DMS53 treated with DMSO at 0.1 percent for 48 hours (cell line): ENCODE measurements at regions not wholly inside any gene's neighbourhood (a gene's known extent, or its start where the extent isn't known, plus 50 kb on each side); places are given as distances from the start of the nearest gene placed in this dataset.
"Not testable (repeated sequence)": the region's sequence is repeated elsewhere in the genome, so short reads cannot be mapped to it uniquely, and the experiment has no call there.

ENCODE experiments used
- DNase-seq: peaks from one replicate; lab custom pipeline; 2025; ENCODE audit not compliant: unreplicated experiment; lab: John Stamatoyannopoulos, UW

DNA sequence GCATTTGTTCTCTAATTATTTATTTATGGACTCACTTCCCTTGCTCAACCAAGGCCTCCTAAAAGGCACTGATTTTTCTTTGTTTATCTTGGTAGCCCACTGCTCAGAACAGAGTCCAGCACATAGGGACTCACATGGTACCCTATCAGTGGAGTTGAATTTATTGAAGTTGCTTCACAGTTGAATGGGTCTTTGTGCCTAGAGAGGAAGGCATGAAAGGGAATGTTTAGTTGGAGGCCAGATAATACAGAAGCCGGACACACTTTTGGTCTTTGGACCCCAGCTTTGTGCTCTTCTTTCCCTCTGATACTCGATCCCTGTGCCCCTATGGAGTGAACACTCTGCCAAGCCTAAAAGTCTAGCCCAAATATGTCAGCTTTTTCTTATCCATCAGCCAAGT is 429.0 kb downstream of the PRDM2 start:
- DNase-seq: no peak

DNA sequence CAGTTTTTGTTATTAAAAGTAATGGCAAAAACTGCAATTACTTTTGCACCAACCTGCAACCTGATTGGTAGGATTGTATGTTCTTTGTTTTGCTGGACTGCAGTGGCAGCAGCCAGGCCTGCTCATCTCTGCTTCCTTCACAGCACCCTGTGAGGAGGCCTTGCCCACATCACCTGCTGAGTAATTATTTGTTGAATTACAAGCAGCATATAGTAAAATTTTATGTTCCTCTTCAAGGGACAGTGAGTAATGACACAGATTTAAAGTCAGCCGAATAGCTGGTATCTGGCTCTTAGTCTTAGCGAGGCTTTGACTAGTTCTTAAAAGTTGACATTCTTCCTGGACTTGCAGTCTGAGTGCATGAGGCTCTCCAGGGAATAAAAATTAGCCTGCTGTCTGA is 435.1 kb downstream of the PRDM2 start:
- DNase-seq: no peak

DNA sequence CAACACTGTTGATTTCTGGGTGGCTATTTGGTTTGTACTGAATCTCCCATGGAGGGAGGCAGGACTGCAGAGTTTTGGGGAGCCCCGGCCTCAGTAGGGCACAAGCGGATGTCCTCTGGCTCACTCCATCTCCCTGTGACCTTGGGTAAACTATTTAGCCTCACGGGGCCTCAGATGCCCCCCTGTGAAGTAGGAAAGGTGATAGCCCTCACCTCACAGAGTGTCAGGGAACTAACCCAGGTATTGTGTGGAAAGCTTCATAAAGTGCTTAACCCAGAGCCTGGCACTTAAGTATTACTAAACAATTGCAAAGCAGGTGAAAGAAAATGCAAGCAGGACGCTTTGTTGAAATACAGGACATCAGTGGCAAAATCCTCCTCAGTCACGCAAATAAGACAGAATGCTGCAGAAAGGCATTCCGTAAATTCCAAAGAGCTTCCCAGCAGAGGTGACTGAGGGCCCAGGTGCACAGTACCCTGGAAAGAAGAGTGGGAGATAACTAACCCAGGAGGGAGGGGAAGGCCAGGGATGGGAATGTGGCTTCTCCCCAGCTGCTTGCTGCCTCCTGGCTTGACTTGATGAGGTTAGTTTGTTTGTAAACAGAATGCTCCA is 436.3 kb downstream of the PRDM2 start:
- DNase-seq: no peak

DNA sequence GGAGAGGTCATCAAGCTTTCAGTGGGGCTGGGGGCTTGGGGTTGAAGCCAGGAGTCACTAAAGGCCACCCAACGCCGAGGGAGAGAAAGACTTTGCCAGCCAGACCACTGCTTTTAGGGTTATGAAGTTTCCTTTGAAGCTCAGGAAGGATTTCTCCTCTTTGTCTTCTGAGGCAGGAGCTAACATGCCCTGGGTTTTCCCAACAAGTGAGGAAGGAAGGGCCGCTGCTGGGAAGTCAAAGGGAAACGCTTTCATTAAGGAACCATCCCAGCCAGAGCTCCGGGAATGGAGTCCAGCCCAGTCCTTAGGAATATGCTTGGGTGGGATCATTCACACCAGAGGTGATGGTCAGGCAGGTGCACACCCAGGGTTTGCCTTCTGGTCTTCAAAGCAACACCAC is 436.9 kb downstream of the PRDM2 start:
- no peak for DNase-seq

DNA sequence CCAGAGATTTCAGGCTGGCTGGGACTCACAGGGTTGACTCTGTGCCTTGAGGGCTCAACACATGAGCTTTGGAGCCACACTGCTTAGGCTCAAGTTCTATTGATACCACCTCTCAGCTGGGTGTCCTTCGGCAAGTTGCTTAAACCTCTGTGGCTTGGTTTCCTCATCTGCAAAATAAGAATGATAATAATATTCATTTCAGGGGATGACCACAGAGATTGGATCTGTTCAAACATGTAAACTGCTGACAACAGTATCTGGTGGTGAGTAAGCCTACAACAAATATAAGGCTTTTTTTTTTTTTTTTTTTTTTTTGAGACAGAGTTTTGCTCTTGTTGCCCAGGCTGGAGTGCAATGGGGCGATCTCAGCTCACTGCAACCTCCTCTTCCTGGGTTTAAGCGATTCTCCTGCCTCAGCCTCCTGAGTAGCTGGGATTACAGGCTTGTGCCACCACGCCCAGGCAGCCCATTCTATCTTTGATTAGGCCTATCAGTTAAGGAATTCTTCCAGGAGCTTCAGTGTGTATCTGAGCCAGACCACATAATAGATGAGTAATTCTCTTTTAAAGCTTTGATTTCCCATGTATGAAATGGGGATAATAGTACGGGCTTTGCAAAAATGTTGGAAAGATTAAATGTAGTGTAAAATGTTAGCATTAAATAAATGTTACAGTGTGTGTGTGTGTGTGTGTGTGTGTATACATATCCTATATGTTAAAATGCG is 437.6 kb downstream of the PRDM2 start:
- DNase-seq: no peak

DNA sequence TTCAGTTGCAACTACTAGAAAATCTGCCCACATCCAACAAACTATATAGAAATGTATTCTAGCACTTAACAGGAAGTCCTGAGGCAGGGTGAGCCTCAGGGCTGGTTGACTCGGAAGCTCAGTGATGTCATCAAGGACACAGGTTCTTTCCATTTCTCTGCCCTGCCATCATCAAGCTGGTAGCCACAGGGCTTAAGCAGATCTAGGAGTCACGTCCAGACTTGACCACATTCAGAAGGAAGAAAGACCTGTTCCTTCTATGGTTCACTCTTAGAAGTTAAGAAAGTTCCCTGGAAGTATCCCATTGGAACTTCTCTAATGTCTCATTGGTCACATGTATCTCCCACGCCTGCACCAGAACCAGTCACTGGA is 438.1 kb downstream of the PRDM2 start:
- no peak for DNase-seq

DNA sequence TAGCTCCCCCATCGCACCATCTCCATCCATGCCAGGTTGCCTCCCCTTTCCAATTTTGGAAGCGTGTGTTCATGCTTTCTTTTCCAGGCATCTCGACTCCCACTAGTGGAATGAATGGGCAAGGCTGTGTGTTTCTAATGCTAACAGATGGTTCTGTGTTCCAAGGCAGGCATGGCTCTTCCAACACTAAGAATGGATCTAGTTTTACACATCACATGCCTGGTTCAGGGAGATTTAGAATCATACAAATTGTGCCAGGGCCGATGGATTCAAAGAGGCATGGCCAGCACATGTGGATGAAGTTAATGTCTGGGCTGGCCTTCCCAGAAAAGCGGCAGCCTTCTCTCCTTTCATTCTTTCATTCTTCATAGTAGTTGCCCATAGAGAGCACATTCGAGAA is 438.7 kb downstream of the PRDM2 start:
- DNase-seq: no peak

DNA sequence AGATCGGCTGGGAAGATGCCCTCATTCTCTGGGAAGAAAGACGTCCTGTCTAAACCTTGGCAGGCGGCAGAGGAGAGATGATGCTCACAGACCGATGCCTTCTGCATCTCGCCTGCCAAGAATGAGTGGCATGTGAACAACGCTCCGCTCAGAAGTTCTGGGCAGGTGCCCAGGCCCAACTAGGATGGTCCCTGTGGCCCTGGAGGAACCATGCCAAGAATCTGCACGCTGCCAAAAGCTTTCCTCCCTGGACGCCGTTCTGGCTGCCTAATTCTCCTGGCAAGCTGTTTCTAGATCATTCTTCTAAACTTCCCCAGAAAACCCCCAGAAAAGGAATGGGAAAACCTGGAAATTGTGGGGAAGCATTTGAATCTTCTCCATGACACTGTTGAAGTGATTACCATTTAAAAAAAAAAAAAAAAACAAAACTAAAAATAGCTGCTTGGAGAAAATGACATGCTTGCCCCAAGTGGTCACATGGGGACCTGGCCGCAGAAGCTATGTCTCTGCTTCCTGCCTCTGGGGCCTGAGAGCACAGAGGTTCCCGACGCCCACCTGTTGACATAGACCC is 440.9 kb downstream of the PRDM2 start:
- no peak for DNase-seq

DNA sequence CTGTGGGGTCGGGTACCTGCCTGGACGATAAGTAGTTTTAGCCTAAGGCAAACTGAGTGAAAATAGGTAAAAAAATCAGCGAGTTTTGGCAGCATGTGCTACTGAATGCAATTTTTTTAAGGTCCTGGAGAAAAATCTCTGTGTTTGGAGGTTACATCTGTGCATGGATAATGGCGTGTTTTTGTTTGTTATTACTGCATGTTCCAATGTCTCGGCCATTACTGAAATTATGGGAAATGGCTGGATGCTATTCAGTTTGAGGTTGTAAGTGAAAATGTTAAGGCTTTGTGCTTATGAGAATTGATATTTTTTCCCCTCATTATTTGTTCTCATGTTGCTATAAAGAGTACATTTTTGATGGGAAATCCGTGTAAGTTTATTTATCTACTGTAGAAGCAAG is 441.7 kb downstream of the PRDM2 start:
- no peak for DNase-seq

DNA sequence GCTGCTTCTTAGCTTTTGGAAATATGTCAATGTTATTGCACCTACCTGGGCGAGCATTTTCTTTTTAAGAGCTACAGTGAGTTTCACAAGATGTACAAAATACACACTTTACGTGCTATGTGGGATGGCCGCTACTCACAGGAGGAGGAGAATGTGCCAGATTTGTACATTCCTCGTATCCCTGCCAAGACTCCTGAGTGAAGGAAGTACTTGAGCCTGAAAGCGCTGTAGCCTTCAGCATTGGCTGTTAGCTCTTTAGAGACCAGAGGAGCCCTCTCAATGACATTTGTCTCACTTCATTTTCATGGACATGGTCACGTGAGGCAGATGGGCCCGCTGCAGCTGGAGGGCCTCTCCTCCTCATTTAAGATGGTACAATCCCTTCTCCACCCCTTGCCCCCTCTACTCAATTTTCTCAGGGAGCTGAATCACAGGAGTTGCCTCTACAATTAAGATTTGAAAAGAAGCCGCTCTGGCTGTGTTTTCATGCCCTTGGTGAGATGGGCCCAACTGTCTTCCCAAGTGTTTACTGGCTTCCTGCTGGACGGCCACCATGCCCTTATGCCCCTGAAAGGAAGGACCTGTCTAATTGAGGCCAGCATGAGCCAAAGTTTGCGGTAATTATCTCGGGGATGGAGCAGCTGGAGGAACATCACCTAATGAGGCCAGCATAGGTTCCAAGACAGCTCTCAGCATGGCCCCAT is 442.6 kb downstream of the PRDM2 start:
- no peak for DNase-seq

DNA sequence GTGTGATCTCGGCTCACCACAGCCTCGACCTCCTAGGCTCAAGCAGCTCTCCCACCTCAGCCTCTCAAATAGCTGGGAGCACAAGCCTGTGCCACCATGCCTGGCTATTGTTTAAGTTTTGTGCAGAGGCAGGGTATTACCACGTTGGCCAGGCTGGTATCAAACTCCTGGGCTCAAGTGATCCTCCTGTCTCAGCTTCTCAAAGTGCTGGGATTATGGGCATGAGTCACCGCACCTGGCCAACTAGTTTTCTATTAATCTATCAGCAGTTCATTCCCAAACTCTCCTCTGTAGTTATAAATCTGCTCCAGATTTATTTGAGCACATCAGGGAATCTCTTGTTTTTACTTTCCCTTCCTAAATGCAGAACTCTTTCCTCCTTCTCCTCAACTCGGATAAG is 443.8 kb downstream of the PRDM2 start:
- DNase-seq: no peak

DNA sequence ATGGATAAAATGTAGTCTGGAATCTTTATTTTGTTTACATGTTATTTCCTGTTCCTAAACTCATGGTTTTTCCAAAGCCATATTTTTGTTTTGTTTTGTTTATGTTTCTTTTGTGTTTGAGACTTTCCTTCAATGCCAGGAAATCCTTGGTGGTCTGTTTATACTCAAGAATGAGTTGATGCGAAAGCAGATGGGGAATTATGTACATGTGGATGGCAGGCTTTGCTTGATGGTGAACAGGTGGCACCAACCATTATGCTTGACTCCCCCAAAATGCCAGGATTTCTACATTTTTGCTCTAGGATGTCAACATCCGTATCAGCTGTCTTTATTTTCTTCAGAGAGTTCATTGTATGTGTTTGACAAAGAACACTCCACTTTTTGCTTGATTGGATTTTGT is 448.5 kb downstream of the PRDM2 start:
- no peak for DNase-seq

DNA sequence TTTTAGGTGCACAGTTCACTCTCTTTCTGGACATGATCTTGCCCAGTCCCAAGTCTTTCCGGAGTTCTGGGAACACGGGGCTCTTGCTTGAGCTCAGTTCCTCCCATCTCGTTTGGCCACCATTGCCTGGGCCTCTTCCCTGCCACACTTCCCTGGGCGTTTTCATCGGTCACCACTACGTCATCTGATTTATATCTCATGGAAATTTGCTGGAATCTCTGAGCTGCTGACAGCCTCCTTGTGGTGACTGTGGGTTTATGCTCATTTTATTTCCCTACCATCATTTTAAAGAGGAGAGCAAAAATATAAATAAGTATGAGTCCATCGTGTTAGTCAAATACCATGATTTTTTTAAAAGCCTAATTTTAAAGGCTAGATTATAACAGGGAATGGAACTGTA is 449.1 kb upstream of the KAZN start:
- no peak for DNase-seq

DNA sequence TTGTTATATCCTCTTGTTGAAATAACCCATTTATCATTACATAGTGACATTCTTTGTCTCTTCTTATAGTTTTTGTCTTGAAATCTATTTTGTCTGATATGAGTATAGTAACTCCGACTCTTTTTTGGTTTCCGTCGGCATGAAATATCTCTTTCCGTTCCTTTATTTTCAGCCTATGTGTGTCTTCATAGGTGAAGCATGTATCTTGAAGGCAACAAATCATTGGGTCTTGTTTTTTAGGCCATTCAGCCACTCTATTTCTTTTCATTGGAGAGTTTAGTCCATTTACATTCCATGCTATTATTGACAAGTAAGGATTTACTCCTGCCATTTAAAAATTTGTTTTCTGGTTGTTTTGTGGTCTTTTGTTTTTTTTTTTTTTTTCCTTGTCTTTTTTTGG is 441.9 kb upstream of the KAZN start:
- no peak for DNase-seq

DNA sequence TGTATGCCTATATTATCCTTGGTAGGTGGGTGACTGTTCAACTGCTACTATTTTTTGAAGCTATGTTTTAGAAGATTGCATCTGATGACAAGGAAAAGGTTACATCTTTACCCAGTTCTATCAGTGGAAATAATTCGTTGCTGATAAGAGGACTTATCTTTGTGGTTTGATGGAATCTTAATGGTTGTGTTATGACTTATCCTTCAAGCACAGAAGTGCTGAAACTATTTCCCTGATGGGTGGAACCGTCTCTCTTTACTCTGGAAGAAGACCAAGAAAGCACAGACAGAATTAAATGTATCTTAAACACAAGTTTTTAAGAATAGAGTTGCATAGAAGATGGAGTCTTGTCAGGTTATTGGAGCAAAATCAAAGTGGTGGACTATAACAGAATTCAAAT is 437.7 kb upstream of the KAZN start:
- no peak for DNase-seq

DNA sequence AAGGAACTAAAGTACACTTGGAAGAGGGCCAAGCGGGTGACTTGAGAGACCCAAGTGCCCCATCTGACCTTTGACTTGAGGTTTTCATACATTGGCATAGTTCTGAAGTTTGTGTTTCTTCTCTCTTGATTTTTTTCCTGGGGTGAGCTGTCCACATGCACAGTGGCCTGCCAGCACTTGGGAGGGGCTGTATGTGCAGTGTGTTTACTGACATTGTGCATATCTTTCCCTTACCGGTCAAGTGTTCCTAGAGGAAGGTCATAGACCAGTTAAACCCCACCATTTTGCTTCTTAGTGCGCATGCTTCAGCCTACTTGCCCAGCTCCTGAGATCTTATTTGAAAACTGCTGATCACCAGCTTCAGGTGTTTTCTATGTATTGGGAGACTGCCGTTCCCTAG is 435.2 kb upstream of the KAZN start:
- no peak for DNase-seq

DNA sequence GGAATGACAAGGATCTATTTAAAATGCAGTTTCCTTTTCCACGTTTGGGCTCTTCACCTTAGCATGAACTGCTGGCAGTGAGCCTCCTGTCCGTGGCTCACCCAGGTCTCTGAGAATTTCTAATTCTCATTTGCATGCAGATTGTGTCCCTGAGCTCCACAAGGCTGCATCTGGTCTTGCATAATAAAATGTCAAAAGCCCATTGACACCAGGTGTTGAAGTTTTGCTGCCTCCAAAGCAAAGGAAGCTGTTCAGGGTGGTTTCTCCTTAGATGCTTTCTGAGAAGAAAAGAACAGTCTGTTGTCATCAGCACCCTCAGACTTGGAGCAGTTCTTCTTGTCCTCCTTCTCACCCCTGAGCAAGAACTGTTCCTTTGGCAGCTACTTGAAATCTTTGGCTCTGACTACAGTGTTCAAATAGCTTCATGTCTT is 433.1 kb upstream of the KAZN start:
- DNase-seq: no peak

DNA sequence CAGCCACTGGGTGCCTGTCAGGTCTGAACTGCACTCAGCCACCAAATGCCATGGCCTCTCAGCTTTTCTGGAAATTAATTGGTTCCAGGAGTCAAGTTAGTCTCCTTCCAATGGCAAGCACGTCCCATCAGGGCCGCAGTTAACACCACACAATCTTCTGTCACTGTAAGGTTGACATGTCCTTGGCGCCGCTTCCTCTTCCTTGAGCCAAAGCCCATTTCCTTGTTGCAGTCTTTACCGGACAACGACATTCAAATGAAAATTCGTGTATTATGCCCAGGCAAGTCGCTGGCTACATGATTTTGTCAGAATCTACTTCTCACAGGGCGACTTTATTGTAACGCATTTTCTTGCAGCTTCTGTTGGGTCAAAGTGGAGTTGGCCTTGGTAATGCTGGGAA is 430.6 kb upstream of the KAZN start:
- DNase-seq: no peak

DNA sequence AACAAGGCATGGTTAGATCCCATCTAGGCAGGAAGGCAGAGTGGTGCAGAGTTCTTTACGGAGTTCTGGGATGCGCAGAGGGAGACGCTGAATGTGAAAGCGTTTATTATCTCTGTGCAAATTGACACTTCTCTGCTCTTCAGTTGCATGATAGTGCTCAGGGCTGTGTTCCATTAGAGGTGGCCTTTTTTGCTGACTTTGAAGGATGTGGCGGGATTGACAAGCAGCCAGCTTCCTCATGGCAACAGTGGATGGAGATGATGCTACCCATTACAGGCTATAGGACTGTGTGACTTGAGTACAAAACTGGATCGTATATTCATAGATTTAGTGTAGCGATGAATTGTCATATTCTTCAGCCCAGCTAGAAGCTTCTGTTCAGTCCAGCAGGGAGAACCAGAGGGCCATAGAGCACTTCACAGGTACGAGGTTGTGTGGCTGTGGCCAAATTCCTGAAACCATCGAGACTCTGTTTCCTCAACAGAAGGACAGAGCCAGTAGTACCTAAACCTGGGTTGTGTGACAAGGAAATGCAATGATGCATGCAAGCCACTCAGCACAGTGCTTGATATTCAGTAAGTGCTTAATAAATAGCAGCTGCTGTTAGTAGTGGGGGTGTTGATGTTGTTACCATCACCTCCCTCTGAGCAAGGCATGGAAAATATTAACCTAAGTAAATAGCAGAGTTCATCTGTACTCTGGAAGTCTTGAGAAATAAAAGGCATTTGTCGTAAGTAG is 430.0 kb upstream of the KAZN start:
- DNase-seq: no peak

DNA sequence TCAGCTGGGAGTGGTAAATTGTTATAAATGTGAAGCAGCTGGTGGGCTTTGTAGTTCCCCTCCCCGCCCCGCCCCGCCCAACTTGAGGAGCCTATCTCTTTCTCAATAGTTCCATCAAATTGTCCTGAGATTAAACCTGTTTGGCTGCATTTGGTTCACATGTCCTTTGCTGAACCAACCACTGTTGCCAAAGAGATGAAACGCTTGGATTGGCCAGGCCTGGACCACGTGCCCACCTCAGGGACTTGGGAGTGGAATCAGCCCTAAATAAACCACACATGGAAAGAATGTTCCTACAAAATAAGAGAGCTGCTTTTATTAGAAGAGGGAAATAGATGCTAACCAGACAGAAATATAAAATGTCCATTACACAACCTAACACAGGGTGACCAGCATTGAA is 424.9 kb upstream of the KAZN start:
- no peak for DNase-seq

DNA sequence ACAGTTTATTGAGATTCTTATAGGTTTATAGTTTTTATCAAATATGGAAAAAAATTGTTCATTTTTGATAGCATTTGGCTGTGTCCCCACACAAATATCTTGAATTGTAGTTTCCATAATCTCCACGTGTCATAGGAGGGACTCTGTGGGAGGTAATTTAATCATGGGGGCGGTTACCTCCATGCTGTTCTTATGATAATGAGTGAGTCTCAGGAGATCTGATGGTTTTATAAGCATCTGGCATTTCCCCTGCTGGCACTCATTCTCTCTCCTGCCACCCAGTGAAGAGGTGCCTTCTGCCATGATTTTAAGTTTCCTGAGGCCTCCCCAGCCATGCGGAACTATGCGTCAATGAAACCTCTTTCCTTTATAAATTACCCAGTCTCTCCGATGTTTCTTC is 420.6 kb upstream of the KAZN start:
- DNase-seq: not testable (repeated sequence)

DNA sequence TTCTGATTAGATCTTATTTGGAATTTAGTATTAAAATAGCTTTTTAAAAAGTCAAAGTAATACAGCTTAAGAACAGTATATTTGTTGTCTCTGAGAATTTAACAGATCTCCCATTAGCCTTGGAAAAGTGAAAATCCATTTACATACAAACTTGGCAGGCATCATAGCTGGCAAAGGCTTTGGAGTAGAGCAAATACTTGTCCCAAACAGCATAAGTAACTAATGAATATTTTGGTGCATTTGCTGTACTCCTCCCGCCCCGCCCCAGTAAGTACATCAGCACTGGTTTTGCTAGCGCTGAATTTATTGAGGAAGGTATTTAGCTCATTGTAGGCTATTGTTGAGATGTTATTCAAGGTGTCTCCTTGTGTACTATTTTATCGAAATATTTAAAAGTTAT is 417.7 kb upstream of the KAZN start:
- DNase-seq: no peak
